ENCODE measurements at regions not wholly inside any gene's neighbourhood (a gene's known extent, or its start where the extent isn't known, plus 50 kb on each side); places are given as distances from the start of the nearest gene placed in this dataset.

- FAIRE-seq (no peak), DNase-seq (ENCODE audit: low read depth in 1 of 2, low spot score in 2 of 2) (no peak)
- H3K79me1 ChIP-seq (ENCODE audit: low read depth, low read length): no peaks in the 10 kb centered on the region
- no peak overlapping the region for H2BK5ac ChIP-seq (ENCODE audit: low read depth, low read length)
- H4K8ac ChIP-seq (ENCODE audit: extremely low read depth, insufficient read depth, low read length): no peak overlapping the region
- H2BK15ac ChIP-seq (ENCODE audit: low read length): no peak overlapping the region
- no peak overlapping the region for H3K18ac ChIP-seq (ENCODE audit: extremely low read depth, low read length)
- no peak overlapping the region for H3K4me2 ChIP-seq (ENCODE audit: insufficient read depth in 1 of 2, low read depth in 2 of 2, low read length in 2 of 2)
- no peak overlapping the region for H3K9ac ChIP-seq (replicated peaks in 1 of 4; ENCODE audit: extremely low read depth in 1 of 4, low read depth in 3 of 4, low read length in 3 of 4)
- H2AFZ ChIP-seq (ENCODE audit: low read length): no peak overlapping the region
- ChIA-PET CTCF (ENCODE audit: partially characterized antibody) (interaction anchor here (0.6 to 0.7 kb wide), 2 partner anchors 27 to 355 kb away, joined by 3 read pairs; no protein-coding TSS in a partner anchor), POLR2A (ENCODE audit: partially characterized antibody) (no interaction called here)
- no peaks in the 10 kb centered on the region for H3K9me3 ChIP-seq (ENCODE audit: insufficient read depth in 2 of 2, low read depth in 1 of 2, low read length in 1 of 2)
- H2AK5ac ChIP-seq (ENCODE audit: low read depth, low read length): no peak overlapping the region
- H2BK120ac ChIP-seq (replicated peaks; ENCODE audit: low read depth, low read length): no peak overlapping the region
- no peak overlapping the region for H3K4ac ChIP-seq (replicated peaks; ENCODE audit: insufficient read length, low read depth, low read length)
- no peak overlapping the region for H4K91ac ChIP-seq (replicated peaks; ENCODE audit: insufficient read length, low read length)
- H2BK12ac ChIP-seq (ENCODE audit: low read depth, low read length): no peak overlapping the region
- no peak overlapping the region for H3K27ac ChIP-seq (ENCODE audit: low read depth, low read length)
- H3K4me3 ChIP-seq (ENCODE audit: extremely low read depth in 1 of 4, insufficient read depth in 2 of 4, low read depth in 3 of 4, low read length in 4 of 4): no peak overlapping the region
- no peaks in the 10 kb centered on the region for H3K4me1 ChIP-seq (replicated peaks in 1 of 4; ENCODE audit: control insufficient read depth in 3 of 4, insufficient read depth in 4 of 4, low read length in 3 of 4)
- H3K36me3 ChIP-seq (ENCODE audit: control insufficient read depth in 2 of 4, insufficient read depth in 4 of 4, low read length in 3 of 4): no peaks in the 10 kb centered on the region
- WGBS, 2 experiments (ENCODE audit: extremely low coverage in 1 of 2, insufficient coverage in 1 of 2, insufficient read length in 1 of 2, insufficient replicate concordance in 2 of 2, low coverage in 1 of 2, low lambda C conversion rate in 2 of 2, missing lambda C conversion rate in 1 of 2): 91% methylated on average over 6 of the region's 6 CpGs; no CpG with 5 or more reads in 1 of the 2 experiments
- TF ChIP-seq TCF12 (IDR thresholded peaks at IDR 0.05; ENCODE audit: low read depth, low read length): no peak
- TF ChIP-seq TEAD4 (IDR thresholded peaks at IDR 0.05; ENCODE audit: low read depth, low read length): no peak
- TF ChIP-seq GTF2F1 (IDR thresholded peaks at IDR 0.05; ENCODE audit: borderline replicate concordance, low read depth, low read length): no peak
- no peak for TF ChIP-seq POU5F1 (IDR thresholded peaks at IDR 0.05; ENCODE audit: low read depth, low read length)
- no peak for TF ChIP-seq PHF8 (conservative IDR thresholded peaks at IDR 0.05; ENCODE audit: low read depth, low read length)
- no peak for TF ChIP-seq CBX5 (IDR thresholded peaks at IDR 0.05; ENCODE audit: low read depth, low read length)
- TF ChIP-seq KDM1A (IDR thresholded peaks at IDR 0.05; ENCODE audit: borderline replicate concordance, low read length): no peak
- no peak for TF ChIP-seq YY1 (IDR thresholded peaks at IDR 0.05; ENCODE audit: low read depth, low read length)
- TF ChIP-seq RAD21 (IDR thresholded peaks at IDR 0.05 in 1 of 2, conservative IDR thresholded peaks at IDR 0.05 in 1 of 2; ENCODE audit: low read depth in 2 of 2, low read length in 2 of 2): no peak
- no peaks in the 10 kb centered on the region for H3K27me3 ChIP-seq (replicated peaks in 1 of 4; ENCODE audit: control insufficient read depth in 3 of 4, extremely low read depth in 1 of 4, insufficient read depth in 3 of 4, low read length in 3 of 4)
- H3K14ac ChIP-seq (ENCODE audit: insufficient read length): no peak overlapping the region
- no peaks in the 10 kb centered on the region for H3K79me2 ChIP-seq (ENCODE audit: control insufficient read depth in 1 of 2, insufficient read depth in 2 of 2, low read length in 2 of 2)
- H3K23ac ChIP-seq (ENCODE audit: insufficient read length): no peak overlapping the region
- no peaks in the 10 kb centered on the region for H4K20me1 ChIP-seq (replicated peaks in 1 of 2; ENCODE audit: control insufficient read depth in 1 of 2, insufficient read depth in 2 of 2, low read length in 2 of 2)
- H2BK20ac ChIP-seq (ENCODE audit: low read length): no peak overlapping the region
- H4K5ac ChIP-seq (ENCODE audit: insufficient read length, low read depth, low read length): no peak overlapping the region
- no peaks in the 10 kb centered on the region for H3K23me2 ChIP-seq (ENCODE audit: low read depth, low read length)
- H3K56ac ChIP-seq (replicated peaks; ENCODE audit: insufficient read length, low read depth, low read length): no peak overlapping the region
Measured at GRCh38 chr4:33780952-33781791, 2463.1 kb downstream of the ARAP2 start.
